ENCODE measurements at regions not wholly inside any gene's neighbourhood (a gene's known extent, or its start where the extent isn't known, plus 50 kb on each side); places are given as distances from the start of the nearest gene placed in this dataset.

GRCh38 chr3:124605781-124606579 is 124.3 kb upstream of the UMPS start:
- TF ChIP-seq POLR2AphosphoS5 (IDR thresholded peaks at IDR 0.05) = no peak
- TF ChIP-seq POLR2A (IDR thresholded peaks at IDR 0.05) = no peak
- no peak for TF ChIP-seq CTCF (IDR thresholded peaks at IDR 0.05)
